ENCODE measurements at regions not wholly inside any gene's neighbourhood (a gene's known extent, or its start where the extent isn't known, plus 50 kb on each side); places are given as distances from the start of the nearest gene placed in this dataset.

- no peak for TF ChIP-seq CTCF (conservative IDR thresholded peaks at IDR 0.05; ENCODE audit: low read depth, low read length)
- no peak for DNase-seq (ENCODE audit: low read depth)
- H3K4me3 ChIP-seq (ENCODE audit: low read depth, low read length): no peak overlapping the region
Measured at GRCh38 chr1:188584119-188584518, 1755.4 kb downstream of the PLA2G4A start.

GRCh38 chr1:188590641-188591040 lies 1761.9 kb downstream of the PLA2G4A start:
- H3K4me3 ChIP-seq (ENCODE audit: low read depth, low read length): no peak overlapping the region
- no peak for DNase-seq (ENCODE audit: low read depth)
- no peak for TF ChIP-seq CTCF (conservative IDR thresholded peaks at IDR 0.05; ENCODE audit: low read depth, low read length)

- TF ChIP-seq CTCF (conservative IDR thresholded peaks at IDR 0.05; ENCODE audit: low read depth, low read length): peak; percentile 57
- H3K4me3 ChIP-seq (ENCODE audit: low read depth, low read length): no peak overlapping the region
- DNase-seq (ENCODE audit: low read depth): no peak
Measured at GRCh38 chr1:188594542-188595235, 1765.9 kb downstream of the PLA2G4A start.

GRCh38 chr1:188599313-188599712 lies 1770.6 kb downstream of the PLA2G4A start:
- DNase-seq (ENCODE audit: low read depth): no peak
- no peak overlapping the region for H3K4me3 ChIP-seq (ENCODE audit: low read depth, low read length)
- TF ChIP-seq CTCF (conservative IDR thresholded peaks at IDR 0.05; ENCODE audit: low read depth, low read length): no peak

GRCh38 chr1:188611432-188611831 lies 1782.7 kb downstream of the PLA2G4A start:
- DNase-seq (ENCODE audit: low read depth): no peak
- no peak for TF ChIP-seq CTCF (conservative IDR thresholded peaks at IDR 0.05; ENCODE audit: low read depth, low read length)
- no peak overlapping the region for H3K4me3 ChIP-seq (ENCODE audit: low read depth, low read length)

GRCh38 chr1:188615321-188615720 lies 1786.6 kb downstream of the PLA2G4A start:
- no peak for TF ChIP-seq CTCF (conservative IDR thresholded peaks at IDR 0.05; ENCODE audit: low read depth, low read length)
- peak; percentile 26 for DNase-seq (ENCODE audit: low read depth)
- H3K4me3 ChIP-seq (ENCODE audit: low read depth, low read length): no peak overlapping the region

GRCh38 chr1:188620236-188620635 lies 1791.5 kb downstream of the PLA2G4A start:
- no peak for TF ChIP-seq CTCF (conservative IDR thresholded peaks at IDR 0.05; ENCODE audit: low read depth, low read length)
- H3K4me3 ChIP-seq (ENCODE audit: low read depth, low read length): no peak overlapping the region
- DNase-seq (ENCODE audit: low read depth): no peak

All from choroid plexus epithelial cell (primary cell).